DND-41 (cell line): ENCODE measurements at regions not wholly inside any gene's neighbourhood (a gene's known extent, or its start where the extent isn't known, plus 50 kb on each side); places are given as distances from the start of the nearest gene placed in this dataset.

Experiments used
- CTCF ChIP-seq: IDR thresholded peaks from 2 replicates; pipeline ENCODE4 v1.5.1; 2012; ENCODE audit warnings: borderline replicate concordance, low read length, moderate library complexity, mild to moderate bottlenecking; ENCODE audit not compliant: poor library complexity, severe bottlenecking; ENCODE audit errors: extremely low read depth
- EZH2 ChIP-seq: IDR thresholded peaks from 3 replicates; pipeline ENCODE4 v1.6.1; 2012; ENCODE audit warnings: borderline replicate concordance, low read depth, mild to moderate bottlenecking, moderate library complexity, low read length, inconsistent platforms; ENCODE audit not compliant: severe bottlenecking

- TF ChIP-seq EZH2 = no peak
- no peak for TF ChIP-seq CTCF
Observed at GRCh38 chr2:237194081-237194480, 108.4 kb downstream of the COPS8 start.
